Liver (tissue), 8 donors: ENCODE measurements at regions not wholly inside any gene's neighbourhood (a gene's known extent, or its start where the extent isn't known, plus 50 kb on each side); places are given as distances from the start of the nearest gene placed in this dataset.

Source experiments
- DNase-seq: peaks from one replicate; pipeline ENCODE4 v3.0.0-alpha.2; 2017; ENCODE audit warnings: low spot score
- H3K27ac ChIP-seq, 2 donors: one replicate each; pipeline ENCODE4 v1.7.0; 2013; ENCODE audit warnings: inconsistent platforms in 2 of 2, low read length in 2 of 2, control low read depth in 1 of 2, low read depth in 1 of 2, mild to moderate bottlenecking in 1 of 2
- H3K27me3 ChIP-seq, 4 donors: one replicate each; pipeline versions ENCODE4 v1.6.1 to v1.7.0; 2013; ENCODE audit warnings: low read length in 3 of 4, inconsistent platforms in 1 of 4, mild to moderate bottlenecking in 1 of 4, moderate library complexity in 1 of 4; ENCODE audit not compliant: control insufficient read depth in 4 of 4, insufficient read depth in 4 of 4
- H3K36me3 ChIP-seq, 4 donors: one replicate each; pipeline versions ENCODE4 v1.6.1 to v1.7.0; 2013; ENCODE audit warnings: low read length in 3 of 4, mild to moderate bottlenecking in 3 of 4, low read depth in 1 of 4, moderate library complexity in 1 of 4; ENCODE audit not compliant: control insufficient read depth in 4 of 4, insufficient read depth in 3 of 4
- H3K4me1 ChIP-seq, 4 donors: one replicate each; pipeline versions ENCODE4 v1.6.1 to v1.7.0; 2013; ENCODE audit warnings: low read length in 3 of 4, mild to moderate bottlenecking in 3 of 4, moderate library complexity in 1 of 4; ENCODE audit not compliant: control insufficient read depth in 4 of 4, insufficient read depth in 4 of 4
- H3K4me3 ChIP-seq, 3 donors: one replicate each; pipeline versions ENCODE4 v1.6.1 to v1.7.0; 2013; ENCODE audit warnings: low read length in 3 of 3, control low read depth in 1 of 3, low read depth in 1 of 3, mild to moderate bottlenecking in 1 of 3
- H3K9ac ChIP-seq, 2 donors: one replicate each; pipeline ENCODE4 v1.7.0; 2013; ENCODE audit warnings: low read length in 2 of 2, mild to moderate bottlenecking in 2 of 2, moderate library complexity in 2 of 2, control low read depth in 1 of 2, low read depth in 1 of 2
- H3K9me3 ChIP-seq, 4 donors: one replicate each; pipeline versions ENCODE4 v1.6.1 to v1.7.0; 2013; ENCODE audit warnings: low read length in 3 of 4; ENCODE audit not compliant: control insufficient read depth in 4 of 4
- EGR1 ChIP-seq, 2 donors: IDR thresholded peaks; 2 replicates each; pipeline ENCODE4 v1.6.1; 2016 to 2018; ENCODE audit warnings: antibody characterized with exemption in 2 of 2, low read depth in 2 of 2
- FOXA1 ChIP-seq: IDR thresholded peaks from 2 replicates; pipeline ENCODE4 v1.6.1; 2016; ENCODE audit warnings: antibody characterized with exemption
- FOXA2 ChIP-seq: IDR thresholded peaks from 2 replicates; pipeline ENCODE4 v1.6.1; 2016; ENCODE audit warnings: antibody characterized with exemption
- HNF4A ChIP-seq, 2 donors: conservative IDR thresholded peaks; 2 replicates each; pipeline ENCODE4 v1.6.1; 2016; ENCODE audit warnings: antibody characterized with exemption in 2 of 2, mild to moderate bottlenecking in 2 of 2
- HNF4G ChIP-seq: IDR thresholded peaks from 2 replicates; pipeline ENCODE4 v1.6.1; 2016; ENCODE audit warnings: antibody characterized with exemption
- JUND ChIP-seq, 2 donors: IDR thresholded peaks; 2 replicates each; pipeline ENCODE4 v1.6.1; 2016; ENCODE audit warnings: antibody characterized with exemption in 2 of 2
- NR2F2 ChIP-seq: IDR thresholded peaks from 2 replicates; pipeline ENCODE4 v1.6.1; 2016; ENCODE audit warnings: antibody characterized with exemption
- RAD21 ChIP-seq, 2 donors: IDR thresholded peaks; 2 replicates each; pipeline ENCODE4 v1.6.1; 2016; ENCODE audit warnings: antibody characterized with exemption in 2 of 2, mild to moderate bottlenecking in 2 of 2
- RXRA ChIP-seq, 2 donors: IDR thresholded peaks; 2 replicates each; pipeline ENCODE4 v1.6.1; 2017 to 2018; ENCODE audit warnings: antibody characterized with exemption in 2 of 2, mild to moderate bottlenecking in 1 of 2
- SP1 ChIP-seq: IDR thresholded peaks from 2 replicates; pipeline ENCODE4 v1.6.1; 2018; ENCODE audit warnings: antibody characterized with exemption, mild to moderate bottlenecking
- TAF1 ChIP-seq: conservative IDR thresholded peaks from 2 replicates; pipeline ENCODE4 v1.6.1; 2016; ENCODE audit warnings: antibody characterized with exemption, mild to moderate bottlenecking
- YY1 ChIP-seq: IDR thresholded peaks from 2 replicates; pipeline ENCODE4 v1.6.1; 2016; ENCODE audit warnings: antibody characterized with exemption, mild to moderate bottlenecking
- WGBS: extraction: QIAGEN DNeasy Blood & Tissue Kit; methylation state at CpG from one replicate; pipeline ENCODE4 v1.1.7; 2013; 5-methylcytosine and 5-hydroxymethylcytosine counted together
- TF ChIP-seq, protein P1 (sequence below): IDR thresholded peaks from 2 replicates; pipeline ENCODE4 v1.6.1; 2016; ENCODE audit warnings: antibody characterized with exemption
- TF ChIP-seq, protein P2 (sequence below): fragments of 150-350 bp; IDR thresholded peaks from 2 replicates; pipeline ENCODE4 v1.5.1; 2017; ENCODE audit warnings: improper control_type of control experiment, low read depth, low read length; ENCODE audit not compliant: missing input control
- TF ChIP-seq, protein P3 (sequence below): IDR thresholded peaks from 2 replicates; pipeline ENCODE4 v1.6.1; 2016; ENCODE audit warnings: antibody characterized with exemption
- TF ChIP-seq, protein P4 (sequence below): IDR thresholded peaks from 2 replicates; pipeline ENCODE4 v1.6.1; 2016; ENCODE audit warnings: antibody characterized with exemption, mild to moderate bottlenecking
- donor health status: healthy.
- donor health status: healthy.
- donor health status: healthy.
- donor health status: healthy.
- donor health status: healthy.

DNA sequence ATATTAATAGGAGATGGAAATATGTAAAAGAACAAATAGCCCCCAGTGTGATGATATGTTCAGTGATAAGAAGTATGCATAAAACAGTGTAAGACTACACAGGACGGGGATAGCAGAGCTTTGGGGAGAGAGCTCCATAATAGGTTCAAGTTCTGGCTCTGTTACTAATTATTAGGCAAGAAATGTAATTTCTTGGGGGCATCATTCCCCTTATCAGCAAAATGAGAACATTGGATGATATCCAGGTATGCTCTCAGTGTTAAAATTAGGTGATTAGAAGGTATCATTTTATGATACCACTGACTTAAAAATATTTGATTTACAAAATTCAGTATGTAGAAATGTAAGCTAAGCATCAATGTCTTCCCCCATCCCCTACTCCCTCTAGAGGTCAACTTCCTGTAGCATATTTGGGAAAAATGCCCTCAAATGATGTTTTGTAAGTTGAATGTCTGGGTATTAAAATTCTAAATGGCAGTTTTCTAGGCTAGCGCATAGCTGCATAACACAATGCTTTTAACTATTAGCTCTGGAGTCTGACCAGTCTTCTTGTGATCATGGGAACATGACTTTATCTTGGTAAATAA, 585.7 kb upstream of the CAMK1G start:
- WGBS: 80% methylated on average over 2 of the region's 2 CpGs
- no peak for DNase-seq
- Histone ChIP-seq H3K27ac (no peak overlapping the region), H3K9me3 (no peaks in the 10 kb centered on the region), H3K9ac (no peak overlapping the region), H3K36me3 (no peaks in the 10 kb centered on the region), H3K4me1 (no peaks in the 10 kb centered on the region), H3K4me3 (no peak overlapping the region), H3K27me3 (no peaks in the 10 kb centered on the region)
- TF ChIP-seq YY1 (no peak), FOXA1 (no peak), NR2F2 (no peak), FOXA2 (no peak), RAD21 (IDR thresholded peaks at IDR 0.05) (peak; percentile 33 to 48), JUND (IDR thresholded peaks at IDR 0.05) (no peak), HNF4G (no peak), SP1 (no peak), HNF4A (conservative IDR thresholded peaks at IDR 0.05) (no peak), RXRA (IDR thresholded peaks at IDR 0.05) (no peak)
- TF ChIP-seq, protein P1, sequence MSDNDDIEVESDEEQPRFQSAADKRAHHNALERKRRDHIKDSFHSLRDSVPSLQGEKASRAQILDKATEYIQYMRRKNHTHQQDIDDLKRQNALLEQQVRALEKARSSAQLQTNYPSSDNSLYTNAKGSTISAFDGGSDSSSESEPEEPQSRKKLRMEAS: no peak
- TF ChIP-seq, protein P2, sequence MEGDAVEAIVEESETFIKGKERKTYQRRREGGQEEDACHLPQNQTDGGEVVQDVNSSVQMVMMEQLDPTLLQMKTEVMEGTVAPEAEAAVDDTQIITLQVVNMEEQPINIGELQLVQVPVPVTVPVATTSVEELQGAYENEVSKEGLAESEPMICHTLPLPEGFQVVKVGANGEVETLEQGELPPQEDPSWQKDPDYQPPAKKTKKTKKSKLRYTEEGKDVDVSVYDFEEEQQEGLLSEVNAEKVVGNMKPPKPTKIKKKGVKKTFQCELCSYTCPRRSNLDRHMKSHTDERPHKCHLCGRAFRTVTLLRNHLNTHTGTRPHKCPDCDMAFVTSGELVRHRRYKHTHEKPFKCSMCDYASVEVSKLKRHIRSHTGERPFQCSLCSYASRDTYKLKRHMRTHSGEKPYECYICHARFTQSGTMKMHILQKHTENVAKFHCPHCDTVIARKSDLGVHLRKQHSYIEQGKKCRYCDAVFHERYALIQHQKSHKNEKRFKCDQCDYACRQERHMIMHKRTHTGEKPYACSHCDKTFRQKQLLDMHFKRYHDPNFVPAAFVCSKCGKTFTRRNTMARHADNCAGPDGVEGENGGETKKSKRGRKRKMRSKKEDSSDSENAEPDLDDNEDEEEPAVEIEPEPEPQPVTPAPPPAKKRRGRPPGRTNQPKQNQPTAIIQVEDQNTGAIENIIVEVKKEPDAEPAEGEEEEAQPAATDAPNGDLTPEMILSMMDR: peak; percentile 7
- TF ChIP-seq, protein P3, sequence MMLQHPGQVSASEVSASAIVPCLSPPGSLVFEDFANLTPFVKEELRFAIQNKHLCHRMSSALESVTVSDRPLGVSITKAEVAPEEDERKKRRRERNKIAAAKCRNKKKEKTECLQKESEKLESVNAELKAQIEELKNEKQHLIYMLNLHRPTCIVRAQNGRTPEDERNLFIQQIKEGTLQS: no peak
- TF ChIP-seq, protein P4, sequence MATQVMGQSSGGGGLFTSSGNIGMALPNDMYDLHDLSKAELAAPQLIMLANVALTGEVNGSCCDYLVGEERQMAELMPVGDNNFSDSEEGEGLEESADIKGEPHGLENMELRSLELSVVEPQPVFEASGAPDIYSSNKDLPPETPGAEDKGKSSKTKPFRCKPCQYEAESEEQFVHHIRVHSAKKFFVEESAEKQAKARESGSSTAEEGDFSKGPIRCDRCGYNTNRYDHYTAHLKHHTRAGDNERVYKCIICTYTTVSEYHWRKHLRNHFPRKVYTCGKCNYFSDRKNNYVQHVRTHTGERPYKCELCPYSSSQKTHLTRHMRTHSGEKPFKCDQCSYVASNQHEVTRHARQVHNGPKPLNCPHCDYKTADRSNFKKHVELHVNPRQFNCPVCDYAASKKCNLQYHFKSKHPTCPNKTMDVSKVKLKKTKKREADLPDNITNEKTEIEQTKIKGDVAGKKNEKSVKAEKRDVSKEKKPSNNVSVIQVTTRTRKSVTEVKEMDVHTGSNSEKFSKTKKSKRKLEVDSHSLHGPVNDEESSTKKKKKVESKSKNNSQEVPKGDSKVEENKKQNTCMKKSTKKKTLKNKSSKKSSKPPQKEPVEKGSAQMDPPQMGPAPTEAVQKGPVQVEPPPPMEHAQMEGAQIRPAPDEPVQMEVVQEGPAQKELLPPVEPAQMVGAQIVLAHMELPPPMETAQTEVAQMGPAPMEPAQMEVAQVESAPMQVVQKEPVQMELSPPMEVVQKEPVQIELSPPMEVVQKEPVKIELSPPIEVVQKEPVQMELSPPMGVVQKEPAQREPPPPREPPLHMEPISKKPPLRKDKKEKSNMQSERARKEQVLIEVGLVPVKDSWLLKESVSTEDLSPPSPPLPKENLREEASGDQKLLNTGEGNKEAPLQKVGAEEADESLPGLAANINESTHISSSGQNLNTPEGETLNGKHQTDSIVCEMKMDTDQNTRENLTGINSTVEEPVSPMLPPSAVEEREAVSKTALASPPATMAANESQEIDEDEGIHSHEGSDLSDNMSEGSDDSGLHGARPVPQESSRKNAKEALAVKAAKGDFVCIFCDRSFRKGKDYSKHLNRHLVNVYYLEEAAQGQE: no peak

DNA sequence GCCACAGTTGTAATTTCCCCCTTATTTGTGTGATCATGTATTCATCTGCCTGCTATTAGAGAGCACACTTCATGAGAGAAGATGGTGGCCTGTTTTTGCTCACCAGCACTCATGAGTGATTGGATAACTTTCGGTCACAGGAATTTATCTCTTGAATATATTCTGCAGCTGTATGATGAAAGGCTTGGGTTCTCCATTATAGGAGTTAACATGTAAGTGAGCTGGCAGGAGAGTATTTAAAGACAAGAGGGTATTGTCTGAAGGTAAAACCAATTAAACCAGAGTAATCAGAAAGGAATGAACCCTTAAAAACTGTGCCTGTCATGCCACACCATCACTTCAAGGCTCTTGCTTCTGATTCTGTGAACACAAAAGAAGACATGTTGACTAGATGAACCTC, 574.9 kb upstream of the CAMK1G start:
- no peak overlapping the region for H3K4me3 ChIP-seq
- 92% methylated on average over 1 of the region's 1 CpG for WGBS
- H3K27me3 ChIP-seq: no peaks in the 10 kb centered on the region
- H3K9ac ChIP-seq: no peak overlapping the region
- H3K36me3 ChIP-seq: no peaks in the 10 kb centered on the region
- no peaks in the 10 kb centered on the region for H3K4me1 ChIP-seq
- peaks cover 0 to 1% (median 0%) of the 10 kb centered on the region in 4 donors for H3K9me3 ChIP-seq
- H3K27ac ChIP-seq: no peak overlapping the region
- no peak for DNase-seq
- TF ChIP-seq TAF1 (no peak), RAD21 (IDR thresholded peaks at IDR 0.05) (no peak), YY1 (no peak), EGR1 (IDR thresholded peaks at IDR 0.05; ENCODE audit: low read depth in 2 of 2) (no peak), FOXA2 (no peak)
